Natural killer cell (primary cell): ENCODE measurements at regions not wholly inside any gene's neighbourhood (a gene's known extent, or its start where the extent isn't known, plus 50 kb on each side); places are given as distances from the start of the nearest gene placed in this dataset.

Experiments used
- ATAC-seq, 3 donors: fragments of 150-1000 bp in 2 of 3; fragments of 200-7000 bp in 1 of 3; cut with Tn5 transposase; 1 replicate in 1 of 3; 2 replicates in 2 of 3; pipeline ENCODE4 v1.10.0; 2021; ENCODE audit warnings: mild to moderate bottlenecking in 2 of 3, moderate library complexity in 2 of 3
- DNase-seq, 2 donors: peaks; one replicate each; pipeline versions ENCODE4 v3.0.0 to v3.0.0-alpha.2; 2013 to 2021; ENCODE audit warnings: mixed read lengths in 1 of 2
- H3K27ac ChIP-seq: one replicate; pipeline ENCODE4 v1.5.1; 2013; ENCODE audit warnings: mild to moderate bottlenecking, low read length
- H3K27me3 ChIP-seq: one replicate; pipeline ENCODE4 v1.6.1; 2013; ENCODE audit warnings: low read length; ENCODE audit not compliant: control insufficient read depth, insufficient read depth
- H3K36me3 ChIP-seq: one replicate; pipeline ENCODE4 v1.6.1; 2013; ENCODE audit warnings: low read length; ENCODE audit not compliant: control insufficient read depth, insufficient read depth
- H3K4me1 ChIP-seq: one replicate; pipeline ENCODE4 v1.6.1; 2013; ENCODE audit warnings: low read length; ENCODE audit not compliant: control insufficient read depth, insufficient read depth
- H3K4me3 ChIP-seq: one replicate; pipeline ENCODE4 v1.5.1; 2013; ENCODE audit warnings: low read length
- H3K9me3 ChIP-seq: one replicate; pipeline ENCODE4 v1.6.1; 2013; ENCODE audit warnings: low read length; ENCODE audit not compliant: control insufficient read depth, insufficient read depth
- H3K27ac Mint-ChIP-seq, 2 donors: one replicate each; pipeline ENCODE4 v1.8.0; 2022; ENCODE audit warnings: mild to moderate bottlenecking in 2 of 2, mixed read lengths in 2 of 2, moderate library complexity in 1 of 2
- H3K27me3 Mint-ChIP-seq, 2 donors: one replicate each; pipeline ENCODE4 v1.8.0; 2022; ENCODE audit warnings: low read depth in 2 of 2, mixed read lengths in 2 of 2
- H3K36me3 Mint-ChIP-seq: one replicate; pipeline ENCODE4 v1.8.0; 2022; ENCODE audit warnings: mixed read lengths
- H3K4me1 Mint-ChIP-seq, 2 donors: one replicate each; pipeline ENCODE4 v1.8.0; 2022; ENCODE audit warnings: mixed read lengths in 2 of 2
- H3K4me3 Mint-ChIP-seq: one replicate; pipeline ENCODE4 v1.8.0; 2022; ENCODE audit warnings: mild to moderate bottlenecking, moderate library complexity, mixed read lengths
- H3K9me3 Mint-ChIP-seq, 2 donors: one replicate each; pipeline ENCODE4 v1.8.0; 2022; ENCODE audit warnings: mixed read lengths in 2 of 2
- CTCF ChIP-seq: fragments of 200-600 bp; IDR thresholded peaks from one replicate; pipeline ENCODE4 v1.8.0; 2022; ENCODE audit warnings: antibody characterized with exemption
- WGBS: methylation state at CpG from one replicate; pipeline ENCODE4 v1.1.7; 2013; ENCODE audit warnings: missing lambda C conversion rate; ENCODE audit not compliant: insufficient coverage; 5-methylcytosine and 5-hydroxymethylcytosine counted together
- intact Hi-C: fragments of 100-400 bp; cut with micrococcal nuclease; formaldehyde crosslinking; loops from one replicate; pipeline ENCODE4 v1.14.2; 2022

GRCh38 chr6:167493310-167493709 lies 168.4 kb downstream of the TTLL2 start:
- H3K4me3 Mint-ChIP-seq = no peak overlapping the region
- no peak for ATAC-seq
- H3K9me3 Mint-ChIP-seq = no peaks in the 10 kb centered on the region
- intact Hi-C loops = no loop called here
- no peak for DNase-seq
- no peak for TF ChIP-seq CTCF
- no peaks in the 10 kb centered on the region for H3K36me3 ChIP-seq
- 82% methylated on average over 3 of the region's 3 CpGs for WGBS
- no peak overlapping the region for H3K27ac ChIP-seq
- H3K27ac Mint-ChIP-seq = no peak overlapping the region
- no peaks in the 10 kb centered on the region for H3K27me3 ChIP-seq
- H3K9me3 ChIP-seq = no peaks in the 10 kb centered on the region
- no peak overlapping the region for H3K4me3 ChIP-seq
- no peaks in the 10 kb centered on the region for H3K36me3 Mint-ChIP-seq
- peaks cover 0 to 2% of the 10 kb centered on the region in 2 donors for H3K27me3 Mint-ChIP-seq
- H3K4me1 ChIP-seq = no peaks in the 10 kb centered on the region
- H3K4me1 Mint-ChIP-seq = no peaks in the 10 kb centered on the region

- no peaks in the 10 kb centered on the region for H3K4me1 Mint-ChIP-seq
- no peak for ATAC-seq
These were observed 169.3 kb downstream of the TTLL2 start for GRCh38 chr6:167493976-167494697.

DNA sequence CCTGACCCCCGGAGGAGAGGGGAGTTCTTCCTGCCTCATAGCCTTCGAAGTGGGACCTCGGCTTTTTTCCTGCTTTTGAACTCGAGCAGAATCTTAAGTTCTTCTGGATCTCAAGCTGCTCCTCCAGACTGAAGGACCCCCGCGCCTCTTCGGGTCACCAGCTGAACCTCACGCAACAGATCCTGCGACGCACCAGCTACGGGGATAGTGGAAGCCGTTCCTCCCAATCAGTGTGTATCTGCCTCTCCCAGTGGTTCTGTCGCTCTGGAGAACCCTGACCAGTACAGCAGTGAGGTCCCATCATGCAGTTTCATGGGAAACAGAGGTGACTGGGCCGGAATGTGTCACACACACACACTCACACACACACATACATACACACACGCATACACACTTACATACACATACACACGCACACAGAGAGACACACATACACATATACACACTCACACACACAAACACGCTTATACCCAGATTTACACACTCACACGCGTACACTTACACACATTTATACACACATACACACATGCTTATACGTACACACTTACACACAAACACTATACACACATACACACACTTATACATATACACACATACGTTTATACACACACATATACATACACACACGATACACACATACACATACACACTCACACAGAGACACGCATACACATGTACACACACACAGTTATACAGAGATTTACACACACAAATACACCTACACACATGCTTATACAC lies 170.0 kb downstream of the TTLL2 start:
- no peaks in the 10 kb centered on the region for H3K27me3 ChIP-seq
- Mint-ChIP-seq H3K27me3 (peaks cover 0 to 3% of the 10 kb centered on the region in 2 donors), H3K4me3 (no peak overlapping the region), H3K4me1 (no peaks in the 10 kb centered on the region), H3K9me3 (no peaks in the 10 kb centered on the region), H3K36me3 (no peaks in the 10 kb centered on the region), H3K27ac (no peak overlapping the region)
- no peak for TF ChIP-seq CTCF
- no peaks in the 10 kb centered on the region for H3K9me3 ChIP-seq
- H3K36me3 ChIP-seq = no peaks in the 10 kb centered on the region
- no peaks in the 10 kb centered on the region for H3K4me1 ChIP-seq
- ATAC-seq = peak in 1 of 3 donors; percentile 47
- no peak overlapping the region for H3K4me3 ChIP-seq
- DNase-seq = no peak
- WGBS = 84% methylated on average over 23 of the region's 23 CpGs
- intact Hi-C loops = no loop called here
- no peak overlapping the region for H3K27ac ChIP-seq

More at GRCh38 chr6:167493976-167494697, 169.3 kb downstream of the TTLL2 start:
- no peaks in the 10 kb centered on the region for H3K9me3 Mint-ChIP-seq
- Histone ChIP-seq H3K4me1 (no peaks in the 10 kb centered on the region), H3K27ac (no peak overlapping the region), H3K9me3 (no peaks in the 10 kb centered on the region), H3K4me3 (no peak overlapping the region), H3K36me3 (no peaks in the 10 kb centered on the region), H3K27me3 (no peaks in the 10 kb centered on the region)
- 93% methylated on average over 28 of the region's 28 CpGs for WGBS
- intact Hi-C loops = no loop called here
- H3K4me3 Mint-ChIP-seq = no peak overlapping the region
- TF ChIP-seq CTCF = no peak
- DNase-seq = no peak
- no peak overlapping the region for H3K27ac Mint-ChIP-seq
- H3K36me3 Mint-ChIP-seq = no peaks in the 10 kb centered on the region
- peaks cover 0 to 3% of the 10 kb centered on the region in 2 donors for H3K27me3 Mint-ChIP-seq
